HCT116 (cell line): ENCODE measurements at regions not wholly inside any gene's neighbourhood (a gene's known extent, or its start where the extent isn't known, plus 50 kb on each side); places are given as distances from the start of the nearest gene placed in this dataset.
A peak's percentile ranks its signal among the peaks of the same experiment; 100 is the strongest.

Experiments
- ATAC-seq: fragments of 200-7000 bp; cut with Tn5 transposase; 2 replicates; pipeline ENCODE4 v1.9.1; 2020; ENCODE audit warnings: mild to moderate bottlenecking, moderate library complexity
- BruUV-seq: library from RNA; stranded (reverse); fragments of 400-500 nt; replicated peaks from 2 replicates; lab custom pipeline; 2021; lab: Mats Ljungman, UMichigan
- CTCF ChIA-PET: fragments of 300-600 bp; sonication (Branson Sonifier 250); formaldehyde crosslinking; loops from one replicate; lab custom pipeline; 2021; ENCODE audit warnings: antibody characterized with exemption; lab: Charles Lee
- POLR2A ChIA-PET: fragments of 300-600, 350-600 bp; sonication (Branson Sonifier 250); formaldehyde crosslinking; loops from one replicate; lab custom pipeline; 2021; ENCODE audit warnings: antibody characterized with exemption; lab: Charles Lee
- RAD21 ChIA-PET, 2 experiments: fragments of 300-600 bp; sonication (Branson Sonifier 250); formaldehyde crosslinking; loops; one replicate each; lab custom pipeline; 2023; ENCODE audit warnings: low total read pairs in 2 of 2; ENCODE audit not compliant: uncharacterized antibody in 2 of 2, unreplicated experiment in 2 of 2, low non-redundant PET in 1 of 2; lab: Charles Lee
- DNase-seq: peaks from one replicate; pipeline ENCODE4 v3.0.0-alpha.2; 2010; ENCODE audit warnings: low read depth, low spot score
- H2AFZ ChIP-seq: fragments of 200-600 bp; shearing (Covaris generic), sonication (generic); 2 replicates; pipeline ENCODE4 v1.6.1; 2017; ENCODE audit warnings: low read depth, mixed run types, mixed read lengths, antibody characterized with exemption, low read length; ENCODE audit not compliant: poor library complexity, severe bottlenecking
- H3K27ac ChIP-seq: 2 replicates; pipeline ENCODE4 v1.5.1; 2012; ENCODE audit warnings: low read depth, low read length
- H3K27me3 ChIP-seq: fragments of 200-600 bp; sonication (generic); 2 replicates; pipeline ENCODE4 v1.6.1; 2016; ENCODE audit warnings: mixed run types, low read length, mixed read lengths; ENCODE audit not compliant: insufficient read depth
- H3K36me3 ChIP-seq, 2 experiments: fragments of 200-500 bp in 1 of 2; fragments of 200-600 bp in 1 of 2; sonication (Bioruptor generic) in 1 of 2; sonication (generic) in 1 of 2; 2 replicates each; pipeline versions ENCODE4 v1.5.1 to v1.6.1; 2014 to 2016; ENCODE audit warnings: low read length in 2 of 2, inconsistent platforms in 1 of 2, mixed read lengths in 1 of 2, mixed run types in 1 of 2; ENCODE audit not compliant: insufficient read depth in 2 of 2, control insufficient read depth in 1 of 2
- H3K4me1 ChIP-seq, 2 experiments: fragments of 200-600 bp in 1 of 2; sonication (generic) in 1 of 2; 2 replicates each; pipeline versions ENCODE4 v1.5.1 to v1.6.1; 2012 to 2017; ENCODE audit warnings: low read length in 2 of 2, inconsistent platforms in 1 of 2, mild to moderate bottlenecking in 1 of 2, mixed read lengths in 1 of 2, mixed run types in 1 of 2, moderate library complexity in 1 of 2; ENCODE audit not compliant: insufficient read depth in 2 of 2, control insufficient read depth in 1 of 2
- H3K4me2 ChIP-seq: fragments of 200-600 bp; sonication (generic); 2 replicates; pipeline ENCODE4 v1.6.1; 2017; ENCODE audit warnings: mixed run types, low read length, mixed read lengths
- H3K4me3 ChIP-seq, 2 experiments: fragments of 200-600 bp in 1 of 2; sonication (generic) in 1 of 2; replicated peaks in 1 of 2; 2 replicates each; pipeline ENCODE4 v1.5.1; 2011 to 2016; ENCODE audit warnings: low read length in 2 of 2, control low read depth in 1 of 2, low read depth in 1 of 2, mild to moderate bottlenecking in 1 of 2, mixed read lengths in 1 of 2, mixed run types in 1 of 2
- H3K79me2 ChIP-seq: fragments of 200-600 bp; sonication (generic); 2 replicates; pipeline ENCODE4 v1.6.1; 2017; ENCODE audit warnings: mild to moderate bottlenecking, mixed run types, low read length, moderate library complexity, mixed read lengths; ENCODE audit not compliant: insufficient read depth
- H3K9ac ChIP-seq: fragments of 200-600 bp; sonication (generic); 2 replicates; pipeline ENCODE4 v1.6.1; 2016; ENCODE audit warnings: low read length, mixed read lengths
- H3K9me2 ChIP-seq: fragments of 200-600 bp; sonication (generic), shearing (Covaris generic); 2 replicates; pipeline ENCODE4 v1.6.1; 2017; ENCODE audit warnings: mixed run types, mild to moderate bottlenecking, moderate library complexity; ENCODE audit not compliant: insufficient read depth
- H3K9me3 ChIP-seq, 2 experiments: fragments of 200-500 bp in 1 of 2; fragments of 200-600 bp in 1 of 2; sonication (Bioruptor generic) in 1 of 2; sonication (generic) in 1 of 2; 2 replicates each; pipeline ENCODE4 v1.6.1; 2014 to 2017; ENCODE audit warnings: low read length in 2 of 2, mixed read lengths in 2 of 2, inconsistent platforms in 1 of 2, low read depth in 1 of 2, mild to moderate bottlenecking in 1 of 2, mixed run types in 1 of 2, moderate library complexity in 1 of 2; ENCODE audit not compliant: control insufficient read depth in 1 of 2, insufficient read depth in 1 of 2
- H4K20me1 ChIP-seq: fragments of 200-600 bp; sonication (generic), shearing (Covaris generic); 2 replicates; pipeline ENCODE4 v1.6.1; 2017; ENCODE audit warnings: mixed run types, mild to moderate bottlenecking, moderate library complexity; ENCODE audit not compliant: insufficient read depth
- CEBPB ChIP-seq: IDR thresholded peaks from 2 replicates; pipeline ENCODE4 v1.6.1; 2012; ENCODE audit warnings: low read depth
- EGR1 ChIP-seq: IDR thresholded peaks from 2 replicates; pipeline ENCODE4 v1.6.1; 2012; ENCODE audit warnings: low read depth
- EZH2 ChIP-seq: fragments of 200-600 bp; sonication (generic); IDR thresholded peaks from 2 replicates; pipeline ENCODE4 v1.6.1; 2017; ENCODE audit warnings: antibody characterized with exemption, mixed run types
- FOSL1 ChIP-seq: IDR thresholded peaks from 2 replicates; pipeline ENCODE4 v1.6.1; 2012; ENCODE audit warnings: low read depth
- POLR2A ChIP-seq: IDR thresholded peaks from 2 replicates; pipeline ENCODE4 v1.7.0; 2011; ENCODE audit warnings: borderline replicate concordance; ENCODE audit not compliant: insufficient read depth, insufficient read length; ENCODE audit errors: extremely low read depth
- RAD21 ChIP-seq: IDR thresholded peaks from 2 replicates; pipeline ENCODE4 v1.6.1; 2012; ENCODE audit warnings: low read depth, mild to moderate bottlenecking
- SP1 ChIP-seq: IDR thresholded peaks from 2 replicates; pipeline ENCODE4 v1.6.1; 2012; ENCODE audit warnings: low read depth
- TCF7L2 ChIP-seq: IDR thresholded peaks from 2 replicates; pipeline ENCODE4 v1.7.0; 2011; ENCODE audit warnings: borderline replicate concordance, inconsistent platforms; ENCODE audit not compliant: insufficient read depth, insufficient read length; ENCODE audit errors: extremely low read depth
- YY1 ChIP-seq: IDR thresholded peaks from 2 replicates; pipeline ENCODE4 v1.6.1; 2011; ENCODE audit warnings: low read length, low read depth, moderate library complexity, mild to moderate bottlenecking; ENCODE audit not compliant: insufficient replicate concordance; ENCODE audit errors: extremely low read depth
- ZFX ChIP-seq: fragments of 450-650 bp; IDR thresholded peaks from 2 replicates; pipeline ENCODE4 v1.6.1; 2017
- ZNF274 ChIP-seq: fragments of 200-500 bp; sonication (Bioruptor generic); IDR thresholded peaks from 2 replicates; pipeline ENCODE4 v1.6.1; 2014; ENCODE audit warnings: mild to moderate bottlenecking, low read depth, low read length, inconsistent platforms
- intact Hi-C: fragments of 100-400 bp; cut with micrococcal nuclease; formaldehyde crosslinking; loops from 2 replicates; pipeline ENCODE4 v1.10.0; 2022
- TF ChIP-seq, protein P1 (sequence below): IDR thresholded peaks from 2 replicates; pipeline ENCODE4 v1.6.1; 2012

- Histone ChIP-seq H3K9me2 (0 out of 2 replicates have a peak, but pooled peaks cover 5% of the 10 kb centered on the region), H2AFZ (no peak overlapping the region), H3K4me1 (no peaks in the 10 kb centered on the region), H3K79me2 (no peaks in the 10 kb centered on the region), H3K36me3 (no peaks in the 10 kb centered on the region), H3K27me3 (no peaks in the 10 kb centered on the region), H4K20me1 (no peaks in the 10 kb centered on the region), H3K4me3 (no peak overlapping the region), H3K9me3 (no peaks in the 10 kb centered on the region), H3K9ac (no peak overlapping the region), H3K27ac (no peak overlapping the region), H3K4me2 (no peak overlapping the region)
- no peak for TF ChIP-seq TCF7L2
- no peak for TF ChIP-seq SP1
- TF ChIP-seq, protein P1, sequence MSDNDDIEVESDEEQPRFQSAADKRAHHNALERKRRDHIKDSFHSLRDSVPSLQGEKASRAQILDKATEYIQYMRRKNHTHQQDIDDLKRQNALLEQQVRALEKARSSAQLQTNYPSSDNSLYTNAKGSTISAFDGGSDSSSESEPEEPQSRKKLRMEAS: no peak
- TF ChIP-seq ZNF274: no peak
- TF ChIP-seq FOSL1: no peak
- no peak for TF ChIP-seq RAD21
- TF ChIP-seq EZH2: no peak
- TF ChIP-seq YY1: no peak
- TF ChIP-seq POLR2A: no peak
- no peak for TF ChIP-seq ZFX
- TF ChIP-seq EGR1: no peak
- no peak for DNase-seq
- intact Hi-C loops: no loop called here
- RAD21 ChIA-PET: no interaction called here
- no TSS peak for BruUV-seq
- CTCF ChIA-PET: no interaction called here
- ATAC-seq: no peak
- POLR2A ChIA-PET: no interaction called here
Observed at GRCh38 chr3:30307372-30307950, 298.9 kb upstream of the TGFBR2 start.

- RAD21 ChIA-PET: no interaction called here
- Histone ChIP-seq H4K20me1 (no peaks in the 10 kb centered on the region), H3K36me3 (no peaks in the 10 kb centered on the region), H3K27me3 (no peaks in the 10 kb centered on the region), H3K27ac (no peak overlapping the region), H3K79me2 (no peaks in the 10 kb centered on the region), H2AFZ (peak overlapping the region; percentile 9), H3K4me2 (no peak overlapping the region), H3K9ac (no peak overlapping the region), H3K4me3 (no peak overlapping the region), H3K4me1 (no peaks in the 10 kb centered on the region), H3K9me3 (no peaks in the 10 kb centered on the region), H3K9me2 (0 out of 2 replicates have a peak, but pooled peaks cover 5% of the 10 kb centered on the region)
- peak; percentile 17; the same call in 1 of the 2 replicates for TF ChIP-seq CEBPB
- no peak for TF ChIP-seq RAD21
- POLR2A ChIA-PET: no interaction called here
- intact Hi-C loops: no loop called here
- CTCF ChIA-PET: no interaction called here
- BruUV-seq: no TSS peak
- ATAC-seq (no peak), DNase-seq (no peak)
Observed at GRCh38 chr3:30308131-30308530, 298.3 kb upstream of the TGFBR2 start.
